Mucosa of rectum (tissue), 2 donors: ENCODE measurements at regions not wholly inside any gene's neighbourhood (a gene's known extent, or its start where the extent isn't known, plus 50 kb on each side); places are given as distances from the start of the nearest gene placed in this dataset.
"Not testable (repeated sequence)": the region's sequence is repeated elsewhere in the genome, so short reads cannot be mapped to it uniquely, and the experiment has no call there.

Source experiments
- H3K27ac ChIP-seq, 2 donors: one replicate each; pipeline ENCODE4 v1.7.0; 2013; ENCODE audit warnings: inconsistent platforms in 2 of 2, low read depth in 2 of 2, low read length in 2 of 2
- H3K27me3 ChIP-seq, 2 donors: one replicate each; pipeline ENCODE4 v1.7.0; 2013; ENCODE audit warnings: low read length in 2 of 2; ENCODE audit not compliant: control insufficient read depth in 2 of 2, insufficient read depth in 2 of 2
- H3K36me3 ChIP-seq, 2 donors: one replicate each; pipeline ENCODE4 v1.7.0; 2013; ENCODE audit warnings: low read length in 2 of 2; ENCODE audit not compliant: control insufficient read depth in 2 of 2, insufficient read depth in 2 of 2
- H3K4me1 ChIP-seq, 2 donors: one replicate each; pipeline ENCODE4 v1.7.0; 2013; ENCODE audit warnings: low read length in 2 of 2, mild to moderate bottlenecking in 1 of 2; ENCODE audit not compliant: control insufficient read depth in 2 of 2, insufficient read depth in 2 of 2
- H3K4me3 ChIP-seq, 2 donors: one replicate each; pipeline ENCODE4 v1.7.0; 2013; ENCODE audit warnings: low read length in 2 of 2
- H3K9ac ChIP-seq, 2 donors: one replicate each; pipeline ENCODE4 v1.7.0; 2013; ENCODE audit warnings: low read length in 2 of 2, low read depth in 1 of 2, mild to moderate bottlenecking in 1 of 2
- H3K9me3 ChIP-seq, 2 donors: one replicate each; pipeline ENCODE4 v1.7.0; 2013; ENCODE audit warnings: low read length in 2 of 2; ENCODE audit not compliant: control insufficient read depth in 2 of 2
- donor health status: healthy.
- donor health status: Normal muscosa, but diverticular disease.

GRCh38 chrX:98924511-98924910 lies 1485.6 kb downstream of the PCDH19 start:
- no peaks in the 10 kb centered on the region for H3K36me3 ChIP-seq
- no peaks in the 10 kb centered on the region for H3K9me3 ChIP-seq
- H3K9ac ChIP-seq: no peak overlapping the region
- no peak overlapping the region for H3K4me3 ChIP-seq
- H3K27ac ChIP-seq: no peak overlapping the region
- no peaks in the 10 kb centered on the region for H3K27me3 ChIP-seq
- no peaks in the 10 kb centered on the region for H3K4me1 ChIP-seq

GRCh38 chrX:98897191-98897590 lies 1512.9 kb downstream of the PCDH19 start:
- Histone ChIP-seq H3K9me3 (no peaks in the 10 kb centered on the region), H3K27ac (no peak overlapping the region), H3K9ac (no peak overlapping the region), H3K4me3 (no peak overlapping the region), H3K4me1 (no peaks in the 10 kb centered on the region), H3K27me3 (no peaks in the 10 kb centered on the region), H3K36me3 (no peaks in the 10 kb centered on the region)

GRCh38 chrX:98850639-98851038 lies 1559.4 kb downstream of the PCDH19 start:
- not testable (repeated sequence) for H3K9ac ChIP-seq, H3K36me3 ChIP-seq, H3K9me3 ChIP-seq, H3K4me3 ChIP-seq, H3K27me3 ChIP-seq, H3K4me1 ChIP-seq, H3K27ac ChIP-seq
